Retinal pigment epithelial cell (primary cell): ENCODE measurements at regions not wholly inside any gene's neighbourhood (a gene's known extent, or its start where the extent isn't known, plus 50 kb on each side); places are given as distances from the start of the nearest gene placed in this dataset.

Experiments used
- DNase-seq: peaks from one replicate; pipeline ENCODE4 v3.0.0-alpha.2; 2010; ENCODE audit warnings: low read depth
- H3K4me3 ChIP-seq: 2 replicates; pipeline ENCODE4 v1.5.1; 2011; ENCODE audit warnings: mild to moderate bottlenecking, low read length, control low read depth, moderate library complexity
- TF ChIP-seq, protein P1 (sequence below): conservative IDR thresholded peaks from 2 replicates; pipeline ENCODE4 v1.5.1; 2011; ENCODE audit warnings: low read depth, low read length, control low read depth, inconsistent platforms

DNA sequence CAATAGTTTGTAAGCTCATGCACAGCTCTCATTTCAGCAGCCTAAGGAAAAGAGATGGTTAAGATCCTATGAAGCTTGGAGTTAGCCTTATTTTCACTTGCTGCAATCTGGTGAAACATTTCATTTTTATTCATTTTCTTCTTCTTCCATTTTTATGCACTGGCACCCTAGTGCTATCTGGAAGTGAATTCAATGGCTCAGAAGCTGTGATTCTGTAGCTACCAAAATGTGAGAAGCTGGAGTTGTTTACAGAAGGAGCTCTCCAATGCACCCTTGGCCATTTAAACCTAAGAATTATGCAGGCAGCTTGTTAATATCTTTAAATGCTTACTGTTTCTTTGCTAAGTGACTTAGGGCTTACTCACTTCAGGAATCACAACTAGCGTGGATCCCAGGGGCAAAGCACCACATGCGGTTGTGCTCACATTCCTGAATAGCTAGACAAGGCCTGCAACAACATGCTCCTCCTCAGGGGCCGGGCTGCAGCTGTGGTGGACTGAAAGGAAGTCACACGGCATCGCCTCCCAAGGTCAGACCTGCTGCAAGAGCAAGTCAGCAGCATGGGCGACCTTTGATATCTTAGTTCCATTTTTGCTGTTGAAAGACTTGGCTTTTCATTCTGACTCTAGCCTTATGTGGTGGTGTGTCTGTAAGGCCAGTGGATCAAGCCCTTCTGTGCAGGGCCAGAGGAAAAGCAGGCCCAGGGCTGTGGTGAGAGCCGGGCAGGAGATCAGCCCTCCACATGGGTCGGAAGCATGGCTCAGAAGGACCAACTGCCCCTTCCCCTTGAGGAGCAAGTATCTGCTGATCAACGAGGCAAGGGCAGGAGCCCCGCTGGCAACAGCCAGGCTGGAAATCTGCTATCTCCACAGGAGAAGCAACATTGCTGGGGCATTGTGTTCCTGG lies 91.9 kb upstream of the MBL2 start:
- TF ChIP-seq, protein P1, sequence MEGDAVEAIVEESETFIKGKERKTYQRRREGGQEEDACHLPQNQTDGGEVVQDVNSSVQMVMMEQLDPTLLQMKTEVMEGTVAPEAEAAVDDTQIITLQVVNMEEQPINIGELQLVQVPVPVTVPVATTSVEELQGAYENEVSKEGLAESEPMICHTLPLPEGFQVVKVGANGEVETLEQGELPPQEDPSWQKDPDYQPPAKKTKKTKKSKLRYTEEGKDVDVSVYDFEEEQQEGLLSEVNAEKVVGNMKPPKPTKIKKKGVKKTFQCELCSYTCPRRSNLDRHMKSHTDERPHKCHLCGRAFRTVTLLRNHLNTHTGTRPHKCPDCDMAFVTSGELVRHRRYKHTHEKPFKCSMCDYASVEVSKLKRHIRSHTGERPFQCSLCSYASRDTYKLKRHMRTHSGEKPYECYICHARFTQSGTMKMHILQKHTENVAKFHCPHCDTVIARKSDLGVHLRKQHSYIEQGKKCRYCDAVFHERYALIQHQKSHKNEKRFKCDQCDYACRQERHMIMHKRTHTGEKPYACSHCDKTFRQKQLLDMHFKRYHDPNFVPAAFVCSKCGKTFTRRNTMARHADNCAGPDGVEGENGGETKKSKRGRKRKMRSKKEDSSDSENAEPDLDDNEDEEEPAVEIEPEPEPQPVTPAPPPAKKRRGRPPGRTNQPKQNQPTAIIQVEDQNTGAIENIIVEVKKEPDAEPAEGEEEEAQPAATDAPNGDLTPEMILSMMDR, result no peak
- H3K4me3 ChIP-seq, result no peak overlapping the region
- DNase-seq, result peak; percentile 79

DNA sequence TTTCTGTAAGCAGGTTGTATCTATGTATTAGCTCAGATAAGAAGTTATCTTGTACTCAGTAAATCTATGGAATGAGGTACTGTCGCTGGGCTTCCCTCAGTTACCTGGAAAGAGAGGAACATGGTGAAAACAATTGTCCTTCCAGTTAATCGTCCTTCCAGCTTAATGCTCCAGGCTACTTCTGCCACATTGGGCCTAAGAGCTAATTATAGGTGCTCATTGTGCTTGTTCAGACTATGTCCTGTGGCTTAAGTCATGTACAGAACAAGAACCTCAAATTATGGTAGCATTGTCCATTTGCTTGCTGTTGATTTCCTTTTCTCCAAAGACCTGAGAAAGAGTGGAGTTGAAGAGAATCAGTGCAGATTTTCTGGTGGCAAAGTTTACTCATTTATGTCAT lies 86.1 kb upstream of the MBL2 start:
- TF ChIP-seq, protein P1, result no peak
- DNase-seq, result no peak
- H3K4me3 ChIP-seq, result no peak overlapping the region

DNA sequence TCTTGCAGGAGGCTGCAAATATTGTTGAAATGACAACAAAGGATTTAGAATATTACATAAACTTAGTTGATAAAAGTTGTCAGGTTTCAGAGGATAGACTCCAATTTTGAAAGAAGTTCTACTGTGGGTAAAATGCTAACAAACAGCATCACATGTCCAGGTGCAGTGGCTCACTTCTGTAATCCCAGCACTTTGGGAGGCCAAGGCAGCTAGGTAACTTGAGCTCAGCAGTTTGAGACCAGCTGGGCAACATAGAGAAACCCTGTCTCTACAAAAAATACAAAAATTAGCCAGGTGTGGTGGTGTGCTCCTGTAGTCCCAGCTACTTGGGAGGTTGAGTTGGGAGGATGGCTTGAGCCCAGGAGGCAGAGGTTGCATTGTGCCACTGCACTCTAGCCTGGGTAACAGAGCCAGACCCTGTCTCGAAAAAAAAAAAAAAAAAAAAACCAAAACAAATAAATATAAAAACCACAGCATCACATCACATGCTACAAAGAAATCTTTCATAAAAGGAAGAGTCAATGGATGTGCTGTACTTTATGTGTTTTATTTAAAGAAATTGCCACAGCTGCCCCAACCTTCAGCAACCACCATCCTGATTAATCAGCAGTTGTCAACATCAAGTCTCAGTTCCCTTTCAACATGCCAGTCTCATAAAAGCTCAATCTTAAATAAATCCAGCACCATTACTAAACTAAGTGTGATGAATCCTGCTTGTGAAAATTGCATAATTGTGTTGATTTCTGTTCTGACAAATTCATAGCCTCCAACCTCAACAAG lies 83.2 kb upstream of the MBL2 start:
- H3K4me3 ChIP-seq, result no peak overlapping the region
- TF ChIP-seq, protein P1, result no peak
- DNase-seq, result no peak

DNA sequence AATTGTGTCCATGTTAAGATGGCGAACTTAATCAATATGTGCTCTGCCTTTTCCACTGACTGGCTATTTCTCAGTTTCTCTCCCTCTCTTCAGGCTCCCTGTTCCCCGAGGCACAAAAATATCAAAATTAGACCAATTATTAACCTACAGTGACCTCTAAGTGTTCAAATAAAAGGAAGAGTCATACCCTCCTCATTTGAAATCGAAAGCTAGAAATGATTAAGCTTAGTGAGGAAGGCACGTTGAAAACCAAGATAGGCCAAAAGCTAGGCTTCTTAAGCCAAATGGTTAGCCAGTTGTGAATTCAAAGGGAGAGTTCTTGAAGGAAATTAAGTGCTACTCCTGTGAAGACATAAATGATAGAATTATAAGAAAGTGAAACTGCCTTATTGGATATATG lies 81.1 kb upstream of the MBL2 start:
- DNase-seq, result no peak
- H3K4me3 ChIP-seq, result no peak overlapping the region
- TF ChIP-seq, protein P1, result no peak

DNA sequence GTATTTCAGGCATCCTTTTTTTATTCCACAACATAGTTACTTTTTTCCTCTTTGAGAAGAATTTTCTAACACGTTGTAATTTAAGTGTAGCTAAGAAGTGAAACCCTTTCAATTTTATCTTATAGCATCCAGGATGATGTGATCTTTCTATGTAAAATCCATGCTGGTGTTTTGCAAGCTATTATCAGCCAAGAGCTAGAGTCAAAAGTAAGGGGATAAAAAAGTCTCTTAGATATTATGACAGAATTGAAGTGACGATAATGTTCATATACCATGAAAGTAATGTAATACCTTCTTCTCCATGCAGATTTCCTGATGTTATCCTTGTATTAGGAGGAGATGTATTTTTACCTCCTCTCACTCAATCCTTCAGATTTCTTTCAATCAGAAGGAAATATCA lies 64.2 kb upstream of the MBL2 start:
- TF ChIP-seq, protein P1, result no peak
- no peak for DNase-seq
- H3K4me3 ChIP-seq, result no peak overlapping the region
